ENCODE measurements at regions not wholly inside any gene's neighbourhood (a gene's known extent, or its start where the extent isn't known, plus 50 kb on each side); places are given as distances from the start of the nearest gene placed in this dataset.
"Not testable (repeated sequence)": the region's sequence is repeated elsewhere in the genome, so short reads cannot be mapped to it uniquely, and the experiment has no call there.

GRCh38 chr12:93994721-93995120 lies 153.7 kb upstream of the PLXNC1 start:
- Histone ChIP-seq H3K27ac (ENCODE audit: low read depth, low read length) (peak overlapping the region; percentile 60), H3K4me3 (ENCODE audit: low read depth in 1 of 5, low read length in 5 of 5) (no peak overlapping the region), H3K9ac (ENCODE audit: low read length in 5 of 5) (no peak overlapping the region), H3K9me3 (ENCODE audit: control insufficient read depth in 5 of 5, low read length in 5 of 5) (peaks cover 0 to 6% (median 0%) of the 10 kb centered on the region in 5 donors), H3K36me3 (ENCODE audit: control insufficient read depth in 5 of 5, insufficient read depth in 5 of 5, low read length in 5 of 5) (no peaks in the 10 kb centered on the region), H3K27me3 (ENCODE audit: control insufficient read depth in 5 of 5, insufficient read depth in 4 of 5, low read length in 5 of 5) (no peaks in the 10 kb centered on the region), H3K4me1 (ENCODE audit: control insufficient read depth in 5 of 5, insufficient read depth in 5 of 5, low read length in 5 of 5) (peaks cover 5 to 40% (median 35%) of the 10 kb centered on the region in 5 donors)

- H3K27me3 ChIP-seq (ENCODE audit: control insufficient read depth in 5 of 5, insufficient read depth in 4 of 5, low read length in 5 of 5) = no peaks in the 10 kb centered on the region
- H3K27ac ChIP-seq (ENCODE audit: low read depth, low read length) = peak overlapping the region; percentile 60
Measured at GRCh38 chr12:93996321-93996720, 152.1 kb upstream of the PLXNC1 start.

GRCh38 chr12:94001691-94002090 lies 146.7 kb upstream of the PLXNC1 start:
- Histone ChIP-seq H3K27ac (ENCODE audit: low read depth, low read length) (no peak overlapping the region), H3K27me3 (ENCODE audit: control insufficient read depth in 5 of 5, insufficient read depth in 4 of 5, low read length in 5 of 5) (no peaks in the 10 kb centered on the region), H3K9ac (ENCODE audit: low read length in 5 of 5) (no peak overlapping the region), H3K36me3 (ENCODE audit: control insufficient read depth in 5 of 5, insufficient read depth in 5 of 5, low read length in 5 of 5) (no peaks in the 10 kb centered on the region), H3K4me1 (ENCODE audit: control insufficient read depth in 5 of 5, insufficient read depth in 5 of 5, low read length in 5 of 5) (no peaks in the 10 kb centered on the region), H3K4me3 (ENCODE audit: low read depth in 1 of 5, low read length in 5 of 5) (no peak overlapping the region), H3K9me3 (ENCODE audit: control insufficient read depth in 5 of 5, low read length in 5 of 5) (peaks cover 0 to 6% (median 0%) of the 10 kb centered on the region in 5 donors)

More at GRCh38 chr12:93996321-93996720, 152.1 kb upstream of the PLXNC1 start:
- Histone ChIP-seq H3K4me1 (ENCODE audit: control insufficient read depth in 5 of 5, insufficient read depth in 5 of 5, low read length in 5 of 5) (peaks cover 3 to 32% (median 29%) of the 10 kb centered on the region in 5 donors), H3K9ac (ENCODE audit: low read length in 5 of 5) (no peak overlapping the region), H3K4me3 (ENCODE audit: low read depth in 1 of 5, low read length in 5 of 5) (no peak overlapping the region), H3K9me3 (ENCODE audit: control insufficient read depth in 5 of 5, low read length in 5 of 5) (peaks cover 0 to 6% (median 0%) of the 10 kb centered on the region in 5 donors), H3K36me3 (ENCODE audit: control insufficient read depth in 5 of 5, insufficient read depth in 5 of 5, low read length in 5 of 5) (no peaks in the 10 kb centered on the region)

GRCh38 chr12:94002925-94003324 lies 145.5 kb upstream of the PLXNC1 start:
- H3K36me3 ChIP-seq (ENCODE audit: control insufficient read depth in 5 of 5, insufficient read depth in 5 of 5, low read length in 5 of 5); H3K9me3 ChIP-seq (ENCODE audit: control insufficient read depth in 5 of 5, low read length in 5 of 5); H3K27ac ChIP-seq (ENCODE audit: low read depth, low read length); H3K4me1 ChIP-seq (ENCODE audit: control insufficient read depth in 5 of 5, insufficient read depth in 5 of 5, low read length in 5 of 5); H3K4me3 ChIP-seq (ENCODE audit: low read depth in 1 of 5, low read length in 5 of 5); H3K27me3 ChIP-seq (ENCODE audit: control insufficient read depth in 5 of 5, insufficient read depth in 4 of 5, low read length in 5 of 5); H3K9ac ChIP-seq (ENCODE audit: low read length in 5 of 5): not testable (repeated sequence)

- not testable (repeated sequence) for H3K27me3 ChIP-seq (ENCODE audit: control insufficient read depth in 5 of 5, insufficient read depth in 4 of 5, low read length in 5 of 5); H3K36me3 ChIP-seq (ENCODE audit: control insufficient read depth in 5 of 5, insufficient read depth in 5 of 5, low read length in 5 of 5); H3K4me3 ChIP-seq (ENCODE audit: low read depth in 1 of 5, low read length in 5 of 5); H3K4me1 ChIP-seq (ENCODE audit: control insufficient read depth in 5 of 5, insufficient read depth in 5 of 5, low read length in 5 of 5); H3K9me3 ChIP-seq (ENCODE audit: control insufficient read depth in 5 of 5, low read length in 5 of 5); H3K9ac ChIP-seq (ENCODE audit: low read length in 5 of 5); H3K27ac ChIP-seq (ENCODE audit: low read depth, low read length)
Measured at GRCh38 chr12:94007833-94008232, 140.5 kb upstream of the PLXNC1 start.

GRCh38 chr12:94010307-94010706 lies 138.1 kb upstream of the PLXNC1 start:
- Histone ChIP-seq H3K36me3 (ENCODE audit: control insufficient read depth in 5 of 5, insufficient read depth in 5 of 5, low read length in 5 of 5) (no peaks in the 10 kb centered on the region), H3K9ac (ENCODE audit: low read length in 5 of 5) (no peak overlapping the region), H3K27me3 (ENCODE audit: control insufficient read depth in 5 of 5, insufficient read depth in 4 of 5, low read length in 5 of 5) (no peaks in the 10 kb centered on the region), H3K4me1 (ENCODE audit: control insufficient read depth in 5 of 5, insufficient read depth in 5 of 5, low read length in 5 of 5) (no peaks in the 10 kb centered on the region), H3K4me3 (ENCODE audit: low read depth in 1 of 5, low read length in 5 of 5) (no peak overlapping the region), H3K9me3 (ENCODE audit: control insufficient read depth in 5 of 5, low read length in 5 of 5) (no peaks in the 10 kb centered on the region), H3K27ac (ENCODE audit: low read depth, low read length) (no peak overlapping the region)

- Histone ChIP-seq H3K9ac (ENCODE audit: low read length in 5 of 5) (no peak overlapping the region), H3K4me3 (ENCODE audit: low read depth in 1 of 5, low read length in 5 of 5) (no peak overlapping the region), H3K9me3 (ENCODE audit: control insufficient read depth in 5 of 5, low read length in 5 of 5) (peaks cover 0 to 6% (median 4%) of the 10 kb centered on the region in 5 donors), H3K36me3 (ENCODE audit: control insufficient read depth in 5 of 5, insufficient read depth in 5 of 5, low read length in 5 of 5) (no peaks in the 10 kb centered on the region), H3K4me1 (ENCODE audit: control insufficient read depth in 5 of 5, insufficient read depth in 5 of 5, low read length in 5 of 5) (no peaks in the 10 kb centered on the region), H3K27ac (ENCODE audit: low read depth, low read length) (no peak overlapping the region), H3K27me3 (ENCODE audit: control insufficient read depth in 5 of 5, insufficient read depth in 4 of 5, low read length in 5 of 5) (no peaks in the 10 kb centered on the region)
Measured at GRCh38 chr12:94012071-94012470, 136.3 kb upstream of the PLXNC1 start.

- Histone ChIP-seq H3K27me3 (ENCODE audit: control insufficient read depth in 5 of 5, insufficient read depth in 4 of 5, low read length in 5 of 5) (no peaks in the 10 kb centered on the region), H3K9ac (ENCODE audit: low read length in 5 of 5) (no peak overlapping the region), H3K9me3 (ENCODE audit: control insufficient read depth in 5 of 5, low read length in 5 of 5) (peaks cover 0 to 12% (median 7%) of the 10 kb centered on the region in 5 donors), H3K4me1 (ENCODE audit: control insufficient read depth in 5 of 5, insufficient read depth in 5 of 5, low read length in 5 of 5) (no peaks in the 10 kb centered on the region), H3K27ac (ENCODE audit: low read depth, low read length) (no peak overlapping the region), H3K36me3 (ENCODE audit: control insufficient read depth in 5 of 5, insufficient read depth in 5 of 5, low read length in 5 of 5) (no peaks in the 10 kb centered on the region), H3K4me3 (ENCODE audit: low read depth in 1 of 5, low read length in 5 of 5) (no peak overlapping the region)
Measured at GRCh38 chr12:94012590-94012989, 135.8 kb upstream of the PLXNC1 start.

GRCh38 chr12:94017247-94017646 lies 131.1 kb upstream of the PLXNC1 start:
- not testable (repeated sequence) for H3K4me3 ChIP-seq (ENCODE audit: low read depth in 1 of 5, low read length in 5 of 5); H3K27me3 ChIP-seq (ENCODE audit: control insufficient read depth in 5 of 5, insufficient read depth in 4 of 5, low read length in 5 of 5); H3K4me1 ChIP-seq (ENCODE audit: control insufficient read depth in 5 of 5, insufficient read depth in 5 of 5, low read length in 5 of 5); H3K27ac ChIP-seq (ENCODE audit: low read depth, low read length); H3K36me3 ChIP-seq (ENCODE audit: control insufficient read depth in 5 of 5, insufficient read depth in 5 of 5, low read length in 5 of 5); H3K9ac ChIP-seq (ENCODE audit: low read length in 5 of 5)
- H3K9me3 ChIP-seq (ENCODE audit: control insufficient read depth in 5 of 5, low read length in 5 of 5) = peaks cover 0 to 20% (median 10%) of the 10 kb centered on the region in 5 donors

GRCh38 chr12:94020335-94020734 lies 128.0 kb upstream of the PLXNC1 start:
- Histone ChIP-seq H3K27me3 (ENCODE audit: control insufficient read depth in 5 of 5, insufficient read depth in 4 of 5, low read length in 5 of 5) (no peaks in the 10 kb centered on the region), H3K4me1 (ENCODE audit: control insufficient read depth in 5 of 5, insufficient read depth in 5 of 5, low read length in 5 of 5) (peaks cover 0 to 7% (median 0%) of the 10 kb centered on the region in 5 donors), H3K9me3 (ENCODE audit: control insufficient read depth in 5 of 5, low read length in 5 of 5) (peaks cover 6 to 27% (median 17%) of the 10 kb centered on the region in 5 donors), H3K36me3 (ENCODE audit: control insufficient read depth in 5 of 5, insufficient read depth in 5 of 5, low read length in 5 of 5) (no peaks in the 10 kb centered on the region), H3K4me3 (ENCODE audit: low read depth in 1 of 5, low read length in 5 of 5) (no peak overlapping the region), H3K9ac (ENCODE audit: low read length in 5 of 5) (no peak overlapping the region), H3K27ac (ENCODE audit: low read depth, low read length) (no peak overlapping the region)

- H3K36me3 ChIP-seq (ENCODE audit: control insufficient read depth in 5 of 5, insufficient read depth in 5 of 5, low read length in 5 of 5) = no peaks in the 10 kb centered on the region
- no peak overlapping the region for H3K9ac ChIP-seq (ENCODE audit: low read length in 5 of 5)
- no peak overlapping the region for H3K4me3 ChIP-seq (ENCODE audit: low read depth in 1 of 5, low read length in 5 of 5)
- H3K4me1 ChIP-seq (ENCODE audit: control insufficient read depth in 5 of 5, insufficient read depth in 5 of 5, low read length in 5 of 5) = peaks cover 0 to 7% (median 0%) of the 10 kb centered on the region in 5 donors
- peaks cover 6 to 7% (median 6%) of the 10 kb centered on the region in 5 donors for H3K9me3 ChIP-seq (ENCODE audit: control insufficient read depth in 5 of 5, low read length in 5 of 5)
- no peaks in the 10 kb centered on the region for H3K27me3 ChIP-seq (ENCODE audit: control insufficient read depth in 5 of 5, insufficient read depth in 4 of 5, low read length in 5 of 5)
- no peak overlapping the region for H3K27ac ChIP-seq (ENCODE audit: low read depth, low read length)
Measured at GRCh38 chr12:94023879-94024278, 124.5 kb upstream of the PLXNC1 start.
